GM20000 (cell line): ENCODE measurements at regions not wholly inside any gene's neighbourhood (a gene's known extent, or its start where the extent isn't known, plus 50 kb on each side); places are given as distances from the start of the nearest gene placed in this dataset.

Source experiments
- DNase-seq: peaks from one replicate; pipeline ENCODE4 v3.0.0; 2012; ENCODE audit warnings: low spot score
- CTCF ChIP-seq: IDR thresholded peaks from 2 replicates; pipeline ENCODE4 v1.5.1; 2012; ENCODE audit warnings: mild to moderate bottlenecking, control low read depth; ENCODE audit errors: extremely low read depth, missing control alignments

GRCh38 chr7:11236680-11237079 is 263.0 kb downstream of the PHF14 start:
- no peak for TF ChIP-seq CTCF
- no peak for DNase-seq

GRCh38 chr7:11237742-11238141 is 264.1 kb downstream of the PHF14 start:
- no peak for TF ChIP-seq CTCF
- DNase-seq: no peak

- no peak for DNase-seq
- TF ChIP-seq CTCF: no peak
Observed at GRCh38 chr7:11239316-11239715, 265.6 kb downstream of the PHF14 start.

- TF ChIP-seq CTCF: no peak
- DNase-seq: no peak
Observed at GRCh38 chr7:11243739-11244138, 270.1 kb downstream of the PHF14 start.

- DNase-seq: no peak
- TF ChIP-seq CTCF: no peak
Observed at GRCh38 chr7:11244149-11244548, 270.5 kb downstream of the PHF14 start.

- no peak for TF ChIP-seq CTCF
- no peak for DNase-seq
Observed at GRCh38 chr7:11247545-11247944, 273.9 kb downstream of the PHF14 start.

GRCh38 chr7:11251436-11251835 is 277.8 kb downstream of the PHF14 start:
- TF ChIP-seq CTCF: no peak
- DNase-seq: no peak
